Endothelial cell of umbilical vein (primary cell): ENCODE measurements at regions not wholly inside any gene's neighbourhood (a gene's known extent, or its start where the extent isn't known, plus 50 kb on each side); places are given as distances from the start of the nearest gene placed in this dataset.

Experiments
- POLR2A ChIP-seq: IDR thresholded peaks from 2 replicates; pipeline ENCODE4 v1.6.1; 2012; ENCODE audit warnings: low read depth, mild to moderate bottlenecking, control low read depth, low read length
- TF ChIP-seq, protein P1 (sequence below), 2 donors: IDR thresholded peaks; 1 replicate in 1 of 2; 2 replicates in 1 of 2; pipeline ENCODE4 v1.5.1; 2011; ENCODE audit warnings: low read length in 2 of 2, mild to moderate bottlenecking in 2 of 2, moderate library complexity in 2 of 2, control low read depth in 1 of 2, inconsistent platforms in 1 of 2, low read depth in 1 of 2; ENCODE audit not compliant: insufficient read depth in 1 of 2; ENCODE audit errors: extremely low read depth in 1 of 2

DNA sequence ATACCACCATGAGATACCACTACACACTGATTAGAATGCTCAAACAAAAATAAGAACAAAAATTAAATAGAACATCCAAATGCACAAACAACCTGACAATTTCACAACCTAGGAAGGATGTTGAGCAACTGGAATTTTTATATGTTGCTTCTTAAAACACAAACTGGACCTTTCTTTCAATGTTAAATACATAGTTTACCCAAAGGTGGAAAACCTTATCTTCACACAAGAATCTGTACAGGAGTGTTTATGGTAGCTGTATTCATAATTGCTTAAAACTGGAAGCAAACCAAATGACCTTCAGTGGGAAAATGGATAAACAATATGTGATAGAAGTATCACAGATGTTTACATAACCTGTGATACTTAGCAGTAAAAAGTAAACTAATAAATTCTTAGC, 573.8 kb downstream of the MAGEB5 start:
- TF ChIP-seq, protein P1, sequence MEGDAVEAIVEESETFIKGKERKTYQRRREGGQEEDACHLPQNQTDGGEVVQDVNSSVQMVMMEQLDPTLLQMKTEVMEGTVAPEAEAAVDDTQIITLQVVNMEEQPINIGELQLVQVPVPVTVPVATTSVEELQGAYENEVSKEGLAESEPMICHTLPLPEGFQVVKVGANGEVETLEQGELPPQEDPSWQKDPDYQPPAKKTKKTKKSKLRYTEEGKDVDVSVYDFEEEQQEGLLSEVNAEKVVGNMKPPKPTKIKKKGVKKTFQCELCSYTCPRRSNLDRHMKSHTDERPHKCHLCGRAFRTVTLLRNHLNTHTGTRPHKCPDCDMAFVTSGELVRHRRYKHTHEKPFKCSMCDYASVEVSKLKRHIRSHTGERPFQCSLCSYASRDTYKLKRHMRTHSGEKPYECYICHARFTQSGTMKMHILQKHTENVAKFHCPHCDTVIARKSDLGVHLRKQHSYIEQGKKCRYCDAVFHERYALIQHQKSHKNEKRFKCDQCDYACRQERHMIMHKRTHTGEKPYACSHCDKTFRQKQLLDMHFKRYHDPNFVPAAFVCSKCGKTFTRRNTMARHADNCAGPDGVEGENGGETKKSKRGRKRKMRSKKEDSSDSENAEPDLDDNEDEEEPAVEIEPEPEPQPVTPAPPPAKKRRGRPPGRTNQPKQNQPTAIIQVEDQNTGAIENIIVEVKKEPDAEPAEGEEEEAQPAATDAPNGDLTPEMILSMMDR (IDR thresholded peaks at IDR 0.05; ENCODE audit: extremely low read depth in 1 of 2, insufficient read depth in 1 of 2, low read depth in 1 of 2, low read length in 2 of 2), result no peak
- TF ChIP-seq POLR2A, result no peak
